Activated T-cell treated with anti-CD3 and anti-CD28 coated beads for 1 hour (primary cell): ENCODE measurements at regions not wholly inside any gene's neighbourhood (a gene's known extent, or its start where the extent isn't known, plus 50 kb on each side); places are given as distances from the start of the nearest gene placed in this dataset.

ENCODE experiments used
- DNase-seq: peaks from one replicate; pipeline ENCODE4 v3.0.0-alpha.2; 2020; ENCODE audit warnings: low read depth

- DNase-seq, result no peak
These were observed 61.7 kb upstream of the ZMIZ1 start for GRCh38 chr10:79007018-79007417.

GRCh38 chr10:79007421-79008319 lies 61.1 kb upstream of the ZMIZ1 start:
- DNase-seq, result no peak

GRCh38 chr10:79009145-79009544 lies 59.6 kb upstream of the ZMIZ1 start:
- no peak for DNase-seq

- DNase-seq, result no peak
These were observed 56.2 kb upstream of the ZMIZ1 start for GRCh38 chr10:79012567-79012966.

- no peak for DNase-seq
These were observed 55.3 kb upstream of the ZMIZ1 start for GRCh38 chr10:79013406-79013987.

GRCh38 chr10:79014796-79015195 lies 54.0 kb upstream of the ZMIZ1 start:
- DNase-seq, result no peak

- DNase-seq, result no peak
These were observed 50.8 kb upstream of the ZMIZ1 start for GRCh38 chr10:79017882-79018520.

- DNase-seq, result no peak
These were observed 50.2 kb upstream of the ZMIZ1 start for GRCh38 chr10:79018521-79019011.
